HepG2 (cell line): ENCODE measurements at regions not wholly inside any gene's neighbourhood (a gene's known extent, or its start where the extent isn't known, plus 50 kb on each side); places are given as distances from the start of the nearest gene placed in this dataset.

Experiments
- ATAC-seq: fragments of 200-7000 bp; cut with Tn5 transposase; 3 replicates; pipeline ENCODE4 v1.9.1; 2020; ENCODE audit warnings: mild to moderate bottlenecking, moderate library complexity
- BruUV-seq: library from RNA; stranded (reverse); fragments of 400-500 nt; replicated peaks from 2 replicates; lab custom pipeline; 2021; lab: Mats Ljungman, UMichigan
- CTCF ChIA-PET: fragments of 300-600 bp; formaldehyde crosslinking; extraction: SDS; loops from one replicate; lab custom pipeline; 2021; ENCODE audit warnings: low total read pairs, inconsistent platforms, low intra/inter-chr PET ratio; lab: Yijun Ruan, JAX
- POLR2A ChIA-PET: fragments of 350-600 bp; sonication (Branson Sonifier 250); formaldehyde crosslinking; loops from one replicate; lab custom pipeline; 2020; ENCODE audit warnings: antibody characterized with exemption, inconsistent platforms; lab: Yijun Ruan, JAX
- DNase-seq: peaks from one replicate; pipeline ENCODE4 v3.0.0-alpha.2; 2015; ENCODE audit warnings: low spot score
- FAIRE-seq: peaks from 3 replicates; lab custom pipeline; 2011; peaks lifted over from hg19 to GRCh38; lab: Jason Lieb, UNC
- H2AFZ ChIP-seq: one replicate; pipeline ENCODE4 v1.6.1; 2011; ENCODE audit warnings: low read length, inconsistent platforms
- H3K27ac ChIP-seq: fragments of 300-600 bp; 3 replicates; pipeline ENCODE4 v1.8.0; 2011; ENCODE audit warnings: mixed run types, mild to moderate bottlenecking, mixed read lengths, low read length, inconsistent platforms; ENCODE audit not compliant: insufficient read depth; ENCODE audit errors: extremely low read length
- H3K27me3 ChIP-seq, 2 experiments: fragments of 200-600 bp in 1 of 2; 2 replicates in 1 of 2; 3 replicates in 1 of 2; pipeline versions ENCODE4 v1.6.0 to v1.8.0; 2011; ENCODE audit warnings: low read length in 2 of 2, mild to moderate bottlenecking in 2 of 2, moderate library complexity in 2 of 2, inconsistent platforms in 1 of 2; ENCODE audit not compliant: insufficient read depth in 2 of 2, control insufficient read depth in 1 of 2
- H3K36me3 ChIP-seq, 2 experiments: fragments of 200-600 bp in 1 of 2; replicated peaks in 1 of 2; 2 replicates in 1 of 2; 3 replicates in 1 of 2; pipeline versions ENCODE4 v1.5.1 to v1.8.0; 2011; ENCODE audit warnings: low read length in 2 of 2, inconsistent platforms in 1 of 2; ENCODE audit not compliant: insufficient read depth in 2 of 2, control insufficient read depth in 1 of 2
- H3K4me1 ChIP-seq: 2 replicates; pipeline ENCODE4 v1.5.1; 2012; ENCODE audit warnings: low read length, inconsistent platforms; ENCODE audit not compliant: insufficient read depth
- H3K4me2 ChIP-seq: 2 replicates; pipeline ENCODE4 v1.6.0; 2011; ENCODE audit warnings: low read depth, low read length, inconsistent platforms
- H3K4me3 ChIP-seq, 3 experiments: fragments of 200-600 bp in 1 of 3; sonication (generic), shearing (Covaris generic) in 1 of 3; replicated peaks in 1 of 3; 2 replicates each; pipeline ENCODE4 v1.5.1; 2011 to 2016; ENCODE audit warnings: low read length in 3 of 3, inconsistent platforms in 2 of 3, low read depth in 2 of 3, mild to moderate bottlenecking in 2 of 3, control low read depth in 1 of 3, mixed read lengths in 1 of 3; ENCODE audit not compliant: insufficient read depth in 1 of 3
- H3K79me2 ChIP-seq: one replicate; pipeline ENCODE4 v1.6.1; 2011; ENCODE audit warnings: low read length, inconsistent platforms; ENCODE audit not compliant: insufficient read depth
- H3K9ac ChIP-seq: 2 replicates; pipeline ENCODE4 v1.6.0; 2011; ENCODE audit warnings: mild to moderate bottlenecking, low read depth, low read length, inconsistent platforms; ENCODE audit not compliant: insufficient read depth
- H3K9me3 ChIP-seq: 2 replicates; pipeline ENCODE4 v1.5.1; 2012; ENCODE audit warnings: mild to moderate bottlenecking, low read length
- H4K20me1 ChIP-seq: 2 replicates; pipeline ENCODE4 v1.6.0; 2011; ENCODE audit warnings: inconsistent platforms, mild to moderate bottlenecking, low read length, moderate library complexity; ENCODE audit not compliant: insufficient read depth
- AHR ChIP-seq: IDR thresholded peaks from 2 replicates; pipeline ENCODE4 v1.6.1; 2018; ENCODE audit warnings: missing genetic modification reagents, missing compliant biosample characterization
- ESRRA ChIP-seq: sonication (generic); formaldehyde crosslinking; IDR thresholded peaks from 2 replicates; pipeline ENCODE4 v1.5.1; 2020; ENCODE audit warnings: mild to moderate bottlenecking, low read depth, missing genetic modification reagents
- IKZF1 ChIP-seq: fragments of 450-650 bp; IDR thresholded peaks from 2 replicates; pipeline ENCODE4 v1.7.1; 2016
- ISL2 ChIP-seq: sonication (generic); formaldehyde crosslinking; IDR thresholded peaks from 2 replicates; pipeline ENCODE4 v1.5.0; 2020; ENCODE audit warnings: missing genetic modification reagents
- KDM6A ChIP-seq: IDR thresholded peaks from 2 replicates; pipeline ENCODE4 v1.6.1; 2016; ENCODE audit warnings: low read depth
- ONECUT2 ChIP-seq: sonication (generic); formaldehyde crosslinking; IDR thresholded peaks from 2 replicates; pipeline ENCODE4 v1.4.0; 2020; ENCODE audit warnings: missing genetic modification reagents
- PATZ1 ChIP-seq: sonication (generic); formaldehyde crosslinking; IDR thresholded peaks from 2 replicates; pipeline ENCODE4 v1.4.0; 2020; ENCODE audit warnings: missing genetic modification reagents
- ZC3H4 ChIP-seq: sonication (generic); formaldehyde crosslinking; IDR thresholded peaks from 2 replicates; pipeline ENCODE4 v1.4.0; 2020; ENCODE audit warnings: missing genetic modification reagents, borderline replicate concordance
- ZNF563 ChIP-seq: sonication (generic); formaldehyde crosslinking; IDR thresholded peaks from 2 replicates; pipeline ENCODE4 v1.8.0; 2022; ENCODE audit warnings: mild to moderate bottlenecking, moderate library complexity, missing genetic modification reagents
- ZNF646 ChIP-seq: sonication (generic); formaldehyde crosslinking; IDR thresholded peaks from 2 replicates; pipeline ENCODE4 v1.9.0; 2021; ENCODE audit warnings: mild to moderate bottlenecking, missing genetic modification reagents
- ZNF678 ChIP-seq: sonication (generic); formaldehyde crosslinking; IDR thresholded peaks from 2 replicates; pipeline ENCODE4 v1.4.0; 2020; ENCODE audit warnings: mild to moderate bottlenecking, missing genetic modification reagents
- ZNF713 ChIP-seq: sonication (generic); formaldehyde crosslinking; IDR thresholded peaks from 2 replicates; pipeline ENCODE4 v1.4.0; 2020; ENCODE audit warnings: mild to moderate bottlenecking, missing genetic modification reagents
- WGBS: methylation state at CpG from one replicate; pipeline ENCODE4 v1.1.6; 2017; ENCODE audit warnings: low lambda C conversion rate; 5-methylcytosine and 5-hydroxymethylcytosine counted together
- in situ Hi-C: cut with HindIII; loops from 2 replicates; pipeline ENCODE4 v1.10.0; 2017; ENCODE audit warnings: low pct_unique_long_range_greater_than_20kb; ENCODE audit not compliant: extremely low pct_ligation_motif_present
- intact Hi-C: fragments of 100-400 bp; cut with micrococcal nuclease; formaldehyde crosslinking; loops from one replicate; pipeline ENCODE4 v1.10.0; 2022; ENCODE audit not compliant: unreplicated experiment

GRCh38 chr1:239636347-239636746 lies 250.0 kb downstream of the CHRM3 start (continued):
- TF ChIP-seq KDM6A (CRISPR knock-in tag), result no peak
- no peak for TF ChIP-seq ZC3H4 (CRISPR knock-in tag)
- TF ChIP-seq PATZ1 (CRISPR knock-in tag), result no peak

- no TSS peak for BruUV-seq
- no peak for ATAC-seq
- CTCF ChIA-PET, result no interaction called here
Observed at GRCh38 chr1:239644604-239645003, 258.2 kb downstream of the CHRM3 start.

GRCh38 chr1:239647045-239647444 lies 260.7 kb downstream of the CHRM3 start:
- 1% methylated on average over 3 of the region's 3 CpGs for WGBS
- in situ Hi-C loops, result no loop called here
- no peak for TF ChIP-seq ZNF646 (CRISPR knock-in tag)
- no peak for TF ChIP-seq AHR (CRISPR knock-in tag)
- no peak for TF ChIP-seq ZNF678 (CRISPR knock-in tag)
- no peak for TF ChIP-seq ISL2 (CRISPR knock-in tag)
- TF ChIP-seq ESRRA (CRISPR knock-in tag), result no peak
- no peak for TF ChIP-seq IKZF1

More at GRCh38 chr1:239644604-239645003, 258.2 kb downstream of the CHRM3 start:
- POLR2A ChIA-PET, result no interaction called here
- no peak for FAIRE-seq
- peaks cover 56% of the 10 kb centered on the region for H3K9me3 ChIP-seq
- H3K4me1 ChIP-seq, result no peaks in the 10 kb centered on the region
- TF ChIP-seq ZNF713 (CRISPR knock-in tag) (no peak), ZNF563 (CRISPR knock-in tag) (no peak), ONECUT2 (CRISPR knock-in tag) (no peak)
- TF ChIP-seq, all 625 proteins: peak for 0
- H2AFZ ChIP-seq, result no peak overlapping the region
- no peaks in the 10 kb centered on the region for H3K27me3 ChIP-seq
- H3K36me3 ChIP-seq, result no peaks in the 10 kb centered on the region
- DNase-seq, result no peak
- intact Hi-C loops, result no loop called here
- H3K27ac ChIP-seq, result no peak overlapping the region
- no peak overlapping the region for H3K9ac ChIP-seq
- H4K20me1 ChIP-seq, result no peaks in the 10 kb centered on the region
- no peak overlapping the region for H3K4me3 ChIP-seq
- in situ Hi-C loops, result no loop called here
- H3K4me2 ChIP-seq, result no peak overlapping the region
- WGBS, result 6% methylated on average over 2 of the region's 3 CpGs
- H3K79me2 ChIP-seq, result no peaks in the 10 kb centered on the region

More at GRCh38 chr1:239647045-239647444, 260.7 kb downstream of the CHRM3 start:
- ATAC-seq (no peak), FAIRE-seq (no peak), DNase-seq (no peak)
- peaks cover 72% of the 10 kb centered on the region for H3K9me3 ChIP-seq
- no TSS peak for BruUV-seq
- H3K4me1 ChIP-seq, result no peaks in the 10 kb centered on the region
- no peaks in the 10 kb centered on the region for H3K36me3 ChIP-seq
- CTCF ChIA-PET, result no interaction called here
- H3K27ac ChIP-seq, result no peak overlapping the region
- no peak overlapping the region for H3K4me3 ChIP-seq
- intact Hi-C loops, result no loop called here
- no peak overlapping the region for H3K4me2 ChIP-seq
- POLR2A ChIA-PET, result no interaction called here
- H3K9ac ChIP-seq, result no peak overlapping the region
- H2AFZ ChIP-seq, result no peak overlapping the region
- H3K27me3 ChIP-seq, result no peaks in the 10 kb centered on the region
- H4K20me1 ChIP-seq, result no peaks in the 10 kb centered on the region
- no peaks in the 10 kb centered on the region for H3K79me2 ChIP-seq
